GM19324 (cell line): ENCODE measurements at regions not wholly inside any gene's neighbourhood (a gene's known extent, or its start where the extent isn't known, plus 50 kb on each side); places are given as distances from the start of the nearest gene placed in this dataset.
"Not testable (repeated sequence)": the region's sequence is repeated elsewhere in the genome, so short reads cannot be mapped to it uniquely, and the experiment has no call there.

Experiments used
- ATAC-seq: cut with Tn5 transposase; IDR thresholded peaks from one replicate; pipeline ENCODE4 v1.9.1; 2021; ENCODE audit warnings: mild to moderate bottlenecking, moderate library complexity; ENCODE audit not compliant: unreplicated experiment, low FRiP score

GRCh38 chr6:8623441-8623840 lies 188.1 kb upstream of the SLC35B3 start:
- no peak for ATAC-seq

- ATAC-seq = no peak
These were observed 184.5 kb upstream of the SLC35B3 start for GRCh38 chr6:8619853-8620252.

- not testable (repeated sequence) for ATAC-seq
These were observed 184.1 kb upstream of the SLC35B3 start for GRCh38 chr6:8619408-8619807.

- no peak for ATAC-seq
These were observed 173.4 kb upstream of the SLC35B3 start for GRCh38 chr6:8608737-8609136.

- ATAC-seq = no peak
These were observed 154.8 kb upstream of the SLC35B3 start for GRCh38 chr6:8589941-8590729.

GRCh38 chr6:8588176-8588575 lies 152.8 kb upstream of the SLC35B3 start:
- no peak for ATAC-seq

- ATAC-seq = no peak
These were observed 147.9 kb upstream of the SLC35B3 start for GRCh38 chr6:8583291-8583690.

GRCh38 chr6:8579372-8579771 lies 144.0 kb upstream of the SLC35B3 start:
- no peak for ATAC-seq

GRCh38 chr6:8578006-8578405 lies 142.7 kb upstream of the SLC35B3 start:
- ATAC-seq = no peak

GRCh38 chr6:8574749-8575468 lies 139.6 kb upstream of the SLC35B3 start:
- ATAC-seq = no peak

GRCh38 chr6:8574311-8574710 lies 139.0 kb upstream of the SLC35B3 start:
- ATAC-seq = no peak

- ATAC-seq = no peak
These were observed 135.0 kb upstream of the SLC35B3 start for GRCh38 chr6:8570256-8570920.

- no peak for ATAC-seq
These were observed 126.8 kb upstream of the SLC35B3 start for GRCh38 chr6:8562125-8562524.

GRCh38 chr6:8558953-8559352 lies 123.6 kb upstream of the SLC35B3 start:
- ATAC-seq = no peak

- ATAC-seq = no peak
These were observed 121.8 kb upstream of the SLC35B3 start for GRCh38 chr6:8557014-8557748.

GRCh38 chr6:8556370-8557013 lies 121.1 kb upstream of the SLC35B3 start:
- ATAC-seq = no peak

GRCh38 chr6:8551993-8552392 lies 116.6 kb upstream of the SLC35B3 start:
- ATAC-seq = no peak

GRCh38 chr6:8551386-8551785 lies 116.0 kb upstream of the SLC35B3 start:
- ATAC-seq = no peak

GRCh38 chr6:8549074-8549790 lies 113.9 kb upstream of the SLC35B3 start:
- ATAC-seq = no peak

- no peak for ATAC-seq
These were observed 111.2 kb upstream of the SLC35B3 start for GRCh38 chr6:8546496-8546895.
